GM12892 (cell line): ENCODE measurements at regions not wholly inside any gene's neighbourhood (a gene's known extent, or its start where the extent isn't known, plus 50 kb on each side); places are given as distances from the start of the nearest gene placed in this dataset.

Source experiments
- POLR2A ChIP-seq: IDR thresholded peaks from 2 replicates; pipeline ENCODE4 v1.6.1; 2011; ENCODE audit warnings: low read depth, low read length, control low read depth
- POLR2AphosphoS5 ChIP-seq: IDR thresholded peaks from 2 replicates; pipeline ENCODE4 v1.6.1; 2011; ENCODE audit warnings: low read depth, low read length, control low read depth
- TAF1 ChIP-seq: IDR thresholded peaks from 2 replicates; pipeline ENCODE4 v1.6.1; 2011; ENCODE audit warnings: low read depth, mild to moderate bottlenecking, control low read depth, low read length, borderline replicate concordance

DNA sequence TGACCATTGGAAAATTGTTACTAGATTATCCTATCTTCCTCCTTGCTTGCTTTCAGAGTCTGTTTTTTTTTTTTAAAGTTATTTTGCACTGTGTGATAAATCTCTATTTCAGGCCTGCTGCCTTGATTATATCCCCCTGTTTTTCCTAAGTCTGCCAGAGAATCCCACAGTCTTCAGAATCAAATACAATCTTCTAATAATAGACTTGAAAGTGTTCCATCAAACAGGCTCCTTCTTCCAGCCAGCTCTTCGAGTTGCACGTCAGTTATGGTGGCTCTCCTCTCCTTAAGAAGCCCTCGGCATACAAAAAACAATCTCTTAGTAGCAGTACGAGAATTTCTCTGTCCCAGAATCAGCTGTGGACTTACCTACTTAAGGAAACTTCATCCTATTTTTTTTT is 92.9 kb upstream of the NOX3 start:
- no peak for TF ChIP-seq POLR2AphosphoS5
- TF ChIP-seq POLR2A = no peak
- no peak for TF ChIP-seq TAF1
